ENCODE measurements at regions not wholly inside any gene's neighbourhood (a gene's known extent, or its start where the extent isn't known, plus 50 kb on each side); places are given as distances from the start of the nearest gene placed in this dataset.

GRCh38 chr4:22932326-22932725 is 239.6 kb downstream of the GBA3 start:
- DNase-seq: no peak

- no peak for DNase-seq
Observed at GRCh38 chr4:22922426-22922825, 229.7 kb downstream of the GBA3 start.

GRCh38 chr4:22921936-22922335 is 229.2 kb downstream of the GBA3 start:
- no peak for DNase-seq

- no peak for DNase-seq
Observed at GRCh38 chr4:22911285-22911684, 218.5 kb downstream of the GBA3 start.

- no peak for DNase-seq
Observed at GRCh38 chr4:22910200-22910599, 217.5 kb downstream of the GBA3 start.

DNA sequence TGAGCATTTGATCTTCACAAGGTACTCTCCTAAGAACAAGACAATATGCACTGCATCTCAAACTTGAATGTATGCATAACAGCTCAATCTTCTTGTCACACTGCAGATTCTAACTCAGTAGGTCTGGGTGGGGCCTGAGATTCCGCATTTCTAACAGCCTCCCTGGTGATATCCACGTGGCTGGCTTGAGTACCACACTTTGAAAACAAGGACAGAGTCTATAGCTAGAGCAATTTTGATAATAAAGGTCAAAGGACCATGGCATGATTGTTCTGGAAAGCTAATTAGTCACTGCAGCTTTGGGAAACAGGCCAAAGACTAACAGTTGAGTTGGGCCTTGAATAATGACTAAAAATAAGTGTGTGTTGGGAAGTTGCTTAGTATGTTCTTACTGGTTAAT is 213.3 kb downstream of the GBA3 start:
- no peak for DNase-seq

DNA sequence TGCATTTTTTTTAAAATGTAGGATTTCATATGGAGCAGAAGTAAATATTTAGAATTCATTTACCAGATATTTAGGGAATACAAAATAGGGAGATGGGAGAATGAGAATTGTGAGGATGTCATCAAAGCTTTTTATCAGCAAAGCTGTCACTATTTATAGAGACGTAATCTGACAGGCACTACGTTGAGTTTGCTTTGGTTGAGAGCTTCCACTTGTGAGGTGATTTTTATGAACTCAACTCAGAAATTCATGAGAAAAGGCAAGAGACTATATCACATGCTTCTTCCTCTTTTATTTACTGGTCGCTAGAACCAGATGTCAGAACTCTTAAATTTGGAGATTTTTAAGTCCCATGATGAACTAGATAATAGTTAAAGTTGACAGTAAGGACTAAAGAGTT is 211.2 kb downstream of the GBA3 start:
- no peak for DNase-seq

- DNase-seq: no peak
Observed at GRCh38 chr4:22901631-22902030, 208.9 kb downstream of the GBA3 start.

DNA sequence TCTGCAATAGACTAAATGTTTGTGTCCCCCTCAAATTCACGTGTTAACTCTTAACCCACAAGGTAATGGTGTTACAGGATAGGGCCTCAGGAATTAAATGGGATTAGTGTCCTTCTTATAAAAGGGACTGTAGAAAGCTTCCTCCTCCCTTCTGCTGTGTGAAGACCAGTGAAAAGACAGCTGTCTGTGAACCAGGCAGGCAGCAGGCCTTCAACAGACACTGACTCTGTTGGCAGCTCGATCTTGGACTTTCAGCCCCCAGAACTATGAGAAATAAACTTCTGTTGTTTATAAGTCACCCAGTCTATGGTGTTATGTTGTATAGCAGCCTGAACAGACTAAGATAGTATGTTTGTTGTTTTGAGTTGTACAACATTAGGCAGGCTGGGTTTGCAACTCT is 208.1 kb downstream of the GBA3 start:
- DNase-seq: no peak

- peak; percentile 6 to 24 for DNase-seq
Observed at GRCh38 chr4:22897520-22898108, 204.9 kb downstream of the GBA3 start.

DNA sequence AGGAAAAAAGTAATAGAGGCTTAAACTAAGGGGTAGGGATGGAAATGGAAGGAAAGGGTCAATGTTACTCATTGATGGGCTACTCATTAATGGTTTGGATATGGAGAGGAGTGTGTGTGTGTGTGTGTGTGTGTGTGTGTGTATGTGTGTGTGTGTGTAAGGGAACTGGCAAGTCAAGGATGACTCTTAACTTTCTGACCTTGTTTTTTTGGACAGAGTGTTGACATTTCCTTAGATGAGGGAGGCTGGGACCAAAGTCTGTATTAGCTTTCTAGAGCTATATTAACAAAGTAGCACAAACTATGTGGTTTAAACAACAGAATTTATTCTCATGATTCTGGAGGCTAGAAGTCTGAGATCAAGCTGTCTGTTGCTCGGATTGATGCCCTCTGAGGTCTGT is 202.7 kb downstream of the GBA3 start:
- DNase-seq: no peak

- no peak for DNase-seq
Observed at GRCh38 chr4:22884157-22884556, 191.4 kb downstream of the GBA3 start.

DNA sequence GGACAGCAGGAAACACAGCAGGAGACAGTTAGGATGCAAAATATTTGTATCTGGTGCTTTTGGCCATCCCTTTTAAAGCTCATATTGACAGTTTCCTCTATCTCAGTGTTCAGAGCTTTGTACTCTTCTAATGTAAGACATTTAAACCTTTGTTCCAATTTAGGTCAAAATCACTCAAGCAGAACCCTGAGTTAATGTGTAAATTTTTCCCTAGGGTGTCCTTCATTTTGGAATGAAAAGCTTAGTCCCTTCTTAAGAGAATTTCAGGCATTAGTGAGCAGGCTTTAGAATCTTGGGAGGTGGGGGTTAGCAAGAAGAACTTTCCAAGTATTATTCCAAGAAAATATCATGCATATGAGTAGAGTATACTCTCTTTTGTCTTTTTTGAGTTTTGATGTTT is 188.7 kb downstream of the GBA3 start:
- DNase-seq: no peak

DNA sequence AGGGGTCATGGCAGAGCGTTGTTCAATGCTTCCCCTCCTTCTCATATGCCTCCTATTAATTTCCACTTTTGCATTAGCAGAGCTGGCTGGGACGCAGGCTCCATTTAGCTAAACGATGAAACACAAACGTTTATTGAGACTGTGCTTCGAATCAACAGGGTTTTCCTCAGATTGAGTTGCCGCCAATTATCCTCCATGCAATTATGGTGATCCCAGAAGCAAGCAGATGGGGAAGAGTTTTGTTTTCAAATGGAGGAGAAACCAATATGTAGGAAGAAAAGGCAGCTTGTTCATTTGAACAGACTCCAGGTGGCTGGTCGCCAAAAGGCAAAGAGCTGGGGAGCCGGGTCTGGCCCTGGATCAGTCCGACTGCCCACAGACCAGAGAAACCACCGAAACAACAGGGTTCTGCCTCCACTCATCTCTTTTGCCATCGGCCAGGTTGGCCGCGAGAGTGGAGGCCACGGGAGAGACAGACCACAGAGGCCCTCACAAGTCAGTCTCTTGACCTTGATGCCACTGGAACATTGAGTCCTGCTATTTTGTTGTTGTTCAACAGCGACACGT is 184.8 kb downstream of the GBA3 start:
- no peak for DNase-seq

DNA sequence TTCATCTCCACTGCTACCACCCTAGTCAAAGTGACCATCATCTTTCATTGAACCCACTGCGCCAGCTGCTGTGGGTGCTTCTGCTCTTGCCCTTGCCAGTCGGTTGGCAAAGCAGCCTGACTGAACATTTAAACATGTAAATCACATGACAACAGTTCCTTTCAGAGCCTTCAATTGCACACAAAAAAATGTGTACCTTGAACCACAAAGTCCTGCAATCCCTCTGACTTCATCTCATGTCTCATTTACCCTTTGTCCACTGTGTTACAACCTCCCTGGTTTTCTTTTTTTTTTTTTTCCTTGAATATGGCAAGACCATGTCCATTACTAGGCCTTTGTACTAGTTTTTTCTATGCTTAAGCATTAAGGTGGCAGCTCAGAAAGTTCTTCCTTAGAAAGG is 183.5 kb downstream of the GBA3 start:
- no peak for DNase-seq

- no peak for DNase-seq
Observed at GRCh38 chr4:22875587-22876257, 183.0 kb downstream of the GBA3 start.

GRCh38 chr4:22874334-22874912 is 181.7 kb downstream of the GBA3 start:
- no peak for DNase-seq

GRCh38 chr4:22873899-22874298 is 181.2 kb downstream of the GBA3 start:
- no peak for DNase-seq

GRCh38 chr4:22870847-22871449 is 178.2 kb downstream of the GBA3 start:
- no peak for DNase-seq

DNA sequence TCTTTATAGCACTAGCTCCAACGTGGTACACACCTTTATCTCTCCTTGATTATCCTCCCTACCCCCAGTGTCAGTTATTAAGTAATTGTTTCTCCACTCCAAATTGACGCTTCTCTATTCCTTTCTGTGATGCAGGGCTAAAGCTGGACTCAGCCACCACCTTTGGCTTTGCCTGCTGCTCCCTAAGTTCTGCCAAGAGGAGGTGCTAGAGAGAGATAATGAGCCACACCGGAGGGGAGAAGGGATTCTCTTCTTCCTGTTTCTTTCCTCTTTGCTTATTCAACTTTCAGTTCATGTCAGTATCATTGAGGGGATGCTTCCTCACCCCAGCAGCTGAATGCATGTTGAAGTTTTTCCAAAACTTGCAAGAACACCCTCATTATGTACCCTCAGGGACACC is 176.5 kb downstream of the GBA3 start:
- DNase-seq: peak in 1 of 2 experiments; percentile 10

Data from NCI-H526 (cell line).